ENCODE measurements at regions not wholly inside any gene's neighbourhood (a gene's known extent, or its start where the extent isn't known, plus 50 kb on each side); places are given as distances from the start of the nearest gene placed in this dataset.

- TF ChIP-seq EP300 (IDR thresholded peaks at IDR 0.05), result no peak
- TF ChIP-seq CTCF (IDR thresholded peaks at IDR 0.05), result no peak
Observed at GRCh38 chr4:142955501-142955900, 109.4 kb upstream of the INPP4B start.
